A673 (cell line): ENCODE measurements at regions not wholly inside any gene's neighbourhood (a gene's known extent, or its start where the extent isn't known, plus 50 kb on each side); places are given as distances from the start of the nearest gene placed in this dataset.

Experiments
- BruUV-seq: library from RNA; stranded (reverse); fragments of 400-500 nt; replicated peaks from 2 replicates; lab custom pipeline; 2021; lab: Mats Ljungman, UMichigan
- CTCF ChIA-PET: fragments of 300-600 bp; sonication (Branson Sonifier 250); formaldehyde crosslinking; loops from one replicate; lab custom pipeline; 2022; ENCODE audit warnings: antibody characterized with exemption; lab: Charles Lee
- POLR2A ChIA-PET: fragments of 300-600 bp; sonication (Branson Sonifier 250); formaldehyde crosslinking; loops from one replicate; lab custom pipeline; 2022; ENCODE audit warnings: antibody characterized with exemption; ENCODE audit not compliant: low non-redundant PET; lab: Charles Lee
- DNase-seq: peaks from one replicate; pipeline ENCODE4 v3.0.0-alpha.2; 2015; ENCODE audit warnings: low spot score
- H3K27ac ChIP-seq: fragments of 200-600 bp; sonication (generic); 2 replicates; pipeline ENCODE4 v1.5.1; 2016; ENCODE audit warnings: mixed run types, low read depth, mild to moderate bottlenecking, mixed read lengths, antibody characterized with exemption, low read length; ENCODE audit not compliant: poor library complexity, severe bottlenecking
- H3K27me3 ChIP-seq: fragments of 200-600 bp; sonication (generic); replicated peaks from 2 replicates; pipeline ENCODE4 v1.6.1; 2017; ENCODE audit warnings: mixed run types, low read depth, mild to moderate bottlenecking, mixed read lengths, antibody characterized with exemption, low read length; ENCODE audit not compliant: insufficient read depth, poor library complexity
- H3K36me3 ChIP-seq: fragments of 200-600 bp; sonication (generic); 2 replicates; pipeline ENCODE4 v1.6.1; 2016; ENCODE audit warnings: mixed run types, mild to moderate bottlenecking, mixed read lengths, antibody characterized with exemption, low read length; ENCODE audit not compliant: insufficient read depth, poor library complexity, severe bottlenecking
- H3K4me1 ChIP-seq: fragments of 200-600 bp; sonication (generic); 2 replicates; pipeline ENCODE4 v1.6.1; 2017; ENCODE audit warnings: mixed run types, mild to moderate bottlenecking, mixed read lengths, antibody characterized with exemption, low read length; ENCODE audit not compliant: insufficient read depth, poor library complexity, severe bottlenecking
- H3K4me3 ChIP-seq: fragments of 200-600 bp; sonication (generic); 2 replicates; pipeline ENCODE4 v1.5.1; 2016; ENCODE audit warnings: low read depth, mixed run types, mild to moderate bottlenecking, mixed read lengths, low read length; ENCODE audit not compliant: poor library complexity, severe bottlenecking
- H3K9me3 ChIP-seq: fragments of 200-600 bp; sonication (generic); 2 replicates; pipeline ENCODE4 v1.6.1; 2016; ENCODE audit warnings: mixed run types, low read depth, mild to moderate bottlenecking, mixed read lengths, antibody characterized with exemption, low read length; ENCODE audit not compliant: poor library complexity, severe bottlenecking
- EZH2 ChIP-seq: fragments of 200-600 bp; sonication (generic); IDR thresholded peaks from 2 replicates; pipeline ENCODE4 v1.6.1; 2017; ENCODE audit warnings: borderline replicate concordance, low read depth, mild to moderate bottlenecking, mixed read lengths, antibody characterized with exemption, low read length; ENCODE audit not compliant: poor library complexity, severe bottlenecking
- intact Hi-C: fragments of 100-400 bp; cut with micrococcal nuclease; formaldehyde crosslinking; loops from one replicate; pipeline ENCODE4 v1.10.0; 2022; ENCODE audit not compliant: unreplicated experiment
- TF ChIP-seq, protein P1 (sequence below): fragments of 300-800, 200-600 bp; sonication (generic); conservative IDR thresholded peaks from 2 replicates; pipeline ENCODE4 v1.5.1; 2017; ENCODE audit warnings: low read depth, mild to moderate bottlenecking, antibody characterized with exemption, low read length, moderate library complexity, mixed read lengths

DNA sequence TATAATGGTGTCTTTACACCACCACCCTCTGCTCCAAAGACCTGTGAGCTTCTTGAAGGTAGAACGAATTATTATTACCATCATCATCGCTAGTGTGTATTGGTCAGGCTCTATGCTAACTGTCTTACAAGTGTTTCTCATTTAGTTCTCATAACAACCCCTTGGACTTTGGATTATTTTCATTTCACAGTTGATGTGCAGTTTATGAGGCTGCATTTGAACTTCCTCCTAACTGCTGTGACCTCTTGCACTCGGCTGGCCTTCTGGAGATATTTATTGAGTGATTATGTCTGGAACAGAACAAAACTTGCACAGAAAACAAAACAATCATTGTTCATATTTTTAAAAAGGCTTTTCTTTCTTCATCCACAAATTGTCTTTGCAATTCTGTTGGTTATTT, 306.3 kb upstream of the SGCD start:
- Histone ChIP-seq H3K9me3 (no peaks in the 10 kb centered on the region), H3K4me1 (no peaks in the 10 kb centered on the region), H3K27ac (no peak overlapping the region), H3K4me3 (no peak overlapping the region), H3K36me3 (no peaks in the 10 kb centered on the region), H3K27me3 (no peaks in the 10 kb centered on the region)
- TF ChIP-seq, protein P1, sequence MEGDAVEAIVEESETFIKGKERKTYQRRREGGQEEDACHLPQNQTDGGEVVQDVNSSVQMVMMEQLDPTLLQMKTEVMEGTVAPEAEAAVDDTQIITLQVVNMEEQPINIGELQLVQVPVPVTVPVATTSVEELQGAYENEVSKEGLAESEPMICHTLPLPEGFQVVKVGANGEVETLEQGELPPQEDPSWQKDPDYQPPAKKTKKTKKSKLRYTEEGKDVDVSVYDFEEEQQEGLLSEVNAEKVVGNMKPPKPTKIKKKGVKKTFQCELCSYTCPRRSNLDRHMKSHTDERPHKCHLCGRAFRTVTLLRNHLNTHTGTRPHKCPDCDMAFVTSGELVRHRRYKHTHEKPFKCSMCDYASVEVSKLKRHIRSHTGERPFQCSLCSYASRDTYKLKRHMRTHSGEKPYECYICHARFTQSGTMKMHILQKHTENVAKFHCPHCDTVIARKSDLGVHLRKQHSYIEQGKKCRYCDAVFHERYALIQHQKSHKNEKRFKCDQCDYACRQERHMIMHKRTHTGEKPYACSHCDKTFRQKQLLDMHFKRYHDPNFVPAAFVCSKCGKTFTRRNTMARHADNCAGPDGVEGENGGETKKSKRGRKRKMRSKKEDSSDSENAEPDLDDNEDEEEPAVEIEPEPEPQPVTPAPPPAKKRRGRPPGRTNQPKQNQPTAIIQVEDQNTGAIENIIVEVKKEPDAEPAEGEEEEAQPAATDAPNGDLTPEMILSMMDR = no peak
- TF ChIP-seq EZH2 = no peak
- CTCF ChIA-PET = no interaction called here
- POLR2A ChIA-PET = no interaction called here
- BruUV-seq = no TSS peak
- DNase-seq = no peak
- intact Hi-C loops = no loop called here

DNA sequence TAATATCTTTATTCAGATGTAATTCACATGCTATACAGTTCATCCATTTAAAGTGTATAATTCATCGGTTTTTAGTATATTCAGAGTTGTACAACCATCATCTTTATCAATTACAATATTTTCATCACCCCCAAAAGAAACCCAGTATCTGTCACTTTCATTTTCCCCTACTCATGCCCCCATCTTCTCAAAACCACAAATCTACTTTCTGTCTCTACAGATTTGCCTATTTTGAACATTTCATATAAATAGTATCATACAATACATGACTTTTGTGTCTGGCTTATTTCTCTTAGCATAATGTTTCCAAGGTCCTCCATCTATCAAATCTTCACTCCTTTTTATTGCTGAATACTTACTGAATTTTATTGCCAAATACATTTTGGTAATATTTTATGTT, 305.1 kb upstream of the SGCD start:
- no peaks in the 10 kb centered on the region for H3K4me1 ChIP-seq
- no peak for TF ChIP-seq EZH2
- TF ChIP-seq, protein P1 = no peak
- no peaks in the 10 kb centered on the region for H3K27me3 ChIP-seq
- H3K9me3 ChIP-seq = no peaks in the 10 kb centered on the region
- no peak for DNase-seq
- no peak overlapping the region for H3K4me3 ChIP-seq
- intact Hi-C loops = no loop called here
- POLR2A ChIA-PET = no interaction called here
- H3K27ac ChIP-seq = no peak overlapping the region
- BruUV-seq = no TSS peak
- CTCF ChIA-PET = no interaction called here
- no peaks in the 10 kb centered on the region for H3K36me3 ChIP-seq

DNA sequence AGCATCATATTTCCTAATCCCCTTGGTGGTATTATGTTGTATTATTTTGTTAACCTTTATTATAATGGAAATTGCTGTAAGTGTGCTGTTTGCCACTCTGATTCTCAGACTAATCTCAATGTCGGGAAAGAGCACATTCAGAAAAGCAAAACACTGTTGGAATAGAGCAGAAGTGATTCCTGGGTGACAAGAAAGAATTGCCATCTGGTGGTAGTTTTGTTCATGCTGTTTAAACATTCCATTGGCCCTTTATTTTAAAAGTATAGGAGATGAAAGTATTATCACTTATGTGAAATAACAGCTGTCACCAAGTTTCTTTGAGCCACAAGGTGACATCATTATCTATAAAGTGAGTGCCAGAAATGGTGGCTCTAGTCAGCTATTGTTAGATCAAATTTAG, 301.3 kb upstream of the SGCD start:
- Histone ChIP-seq H3K27me3 (no peaks in the 10 kb centered on the region), H3K36me3 (no peaks in the 10 kb centered on the region), H3K4me1 (no peaks in the 10 kb centered on the region), H3K4me3 (no peak overlapping the region), H3K27ac (no peak overlapping the region), H3K9me3 (no peaks in the 10 kb centered on the region)
- no peak for DNase-seq
- no TSS peak for BruUV-seq
- TF ChIP-seq, protein P1 = no peak
- TF ChIP-seq EZH2 = no peak
- ChIA-PET POLR2A (no interaction called here), CTCF (no interaction called here)
- intact Hi-C loops = no loop called here

DNA sequence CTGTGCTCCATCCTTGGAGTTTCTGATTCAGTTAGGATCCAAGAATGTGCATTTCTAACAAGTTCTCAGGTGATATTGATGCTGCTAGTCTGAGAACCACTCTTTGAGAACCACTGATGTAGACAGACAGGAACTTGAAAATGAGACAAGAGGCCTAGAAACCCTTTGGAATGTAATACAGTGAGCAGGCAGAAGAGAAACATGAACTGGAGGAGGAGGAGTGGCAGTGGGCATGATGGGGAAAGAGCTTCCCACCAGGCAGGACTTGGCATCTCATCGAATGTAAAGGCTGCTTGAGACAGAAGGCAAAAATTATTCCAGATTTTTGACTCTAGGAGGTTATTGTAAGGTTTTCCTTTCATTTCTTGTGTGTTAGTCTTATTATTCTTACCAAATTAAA, 295.8 kb upstream of the SGCD start:
- H3K4me1 ChIP-seq = no peaks in the 10 kb centered on the region
- POLR2A ChIA-PET = no interaction called here
- TF ChIP-seq, protein P1 = no peak
- no peak for TF ChIP-seq EZH2
- H3K27ac ChIP-seq = no peak overlapping the region
- no peak overlapping the region for H3K4me3 ChIP-seq
- H3K9me3 ChIP-seq = no peaks in the 10 kb centered on the region
- CTCF ChIA-PET = no interaction called here
- no peaks in the 10 kb centered on the region for H3K27me3 ChIP-seq
- DNase-seq = no peak
- intact Hi-C loops = no loop called here
- no peaks in the 10 kb centered on the region for H3K36me3 ChIP-seq
- BruUV-seq = no TSS peak
